HCT116 (cell line): ENCODE measurements at regions not wholly inside any gene's neighbourhood (a gene's known extent, or its start where the extent isn't known, plus 50 kb on each side); places are given as distances from the start of the nearest gene placed in this dataset.

Experiments used
- ATAC-seq: fragments of 200-7000 bp; cut with Tn5 transposase; 2 replicates; pipeline ENCODE4 v1.9.1; 2020; ENCODE audit warnings: mild to moderate bottlenecking, moderate library complexity
- BruUV-seq: library from RNA; stranded (reverse); fragments of 400-500 nt; replicated peaks from 2 replicates; lab custom pipeline; 2021; lab: Mats Ljungman, UMichigan
- CTCF ChIA-PET: fragments of 300-600 bp; sonication (Branson Sonifier 250); formaldehyde crosslinking; loops from one replicate; lab custom pipeline; 2021; ENCODE audit warnings: antibody characterized with exemption; lab: Charles Lee
- POLR2A ChIA-PET: fragments of 300-600, 350-600 bp; sonication (Branson Sonifier 250); formaldehyde crosslinking; loops from one replicate; lab custom pipeline; 2021; ENCODE audit warnings: antibody characterized with exemption; lab: Charles Lee
- RAD21 ChIA-PET, 2 experiments: fragments of 300-600 bp; sonication (Branson Sonifier 250); formaldehyde crosslinking; loops; one replicate each; lab custom pipeline; 2023; ENCODE audit warnings: low total read pairs in 2 of 2; ENCODE audit not compliant: uncharacterized antibody in 2 of 2, unreplicated experiment in 2 of 2, low non-redundant PET in 1 of 2; lab: Charles Lee
- DNase-seq: peaks from one replicate; pipeline ENCODE4 v3.0.0-alpha.2; 2010; ENCODE audit warnings: low read depth, low spot score
- H2AFZ ChIP-seq: fragments of 200-600 bp; shearing (Covaris generic), sonication (generic); 2 replicates; pipeline ENCODE4 v1.6.1; 2017; ENCODE audit warnings: low read depth, mixed run types, mixed read lengths, antibody characterized with exemption, low read length; ENCODE audit not compliant: poor library complexity, severe bottlenecking
- H3K27ac ChIP-seq: 2 replicates; pipeline ENCODE4 v1.5.1; 2012; ENCODE audit warnings: low read depth, low read length
- H3K27me3 ChIP-seq: fragments of 200-600 bp; sonication (generic); 2 replicates; pipeline ENCODE4 v1.6.1; 2016; ENCODE audit warnings: mixed run types, low read length, mixed read lengths; ENCODE audit not compliant: insufficient read depth
- H3K36me3 ChIP-seq, 2 experiments: fragments of 200-500 bp in 1 of 2; fragments of 200-600 bp in 1 of 2; sonication (Bioruptor generic) in 1 of 2; sonication (generic) in 1 of 2; 2 replicates each; pipeline versions ENCODE4 v1.5.1 to v1.6.1; 2014 to 2016; ENCODE audit warnings: low read length in 2 of 2, inconsistent platforms in 1 of 2, mixed read lengths in 1 of 2, mixed run types in 1 of 2; ENCODE audit not compliant: insufficient read depth in 2 of 2, control insufficient read depth in 1 of 2
- H3K4me1 ChIP-seq, 2 experiments: fragments of 200-600 bp in 1 of 2; sonication (generic) in 1 of 2; 2 replicates each; pipeline versions ENCODE4 v1.5.1 to v1.6.1; 2012 to 2017; ENCODE audit warnings: low read length in 2 of 2, inconsistent platforms in 1 of 2, mild to moderate bottlenecking in 1 of 2, mixed read lengths in 1 of 2, mixed run types in 1 of 2, moderate library complexity in 1 of 2; ENCODE audit not compliant: insufficient read depth in 2 of 2, control insufficient read depth in 1 of 2
- H3K4me2 ChIP-seq: fragments of 200-600 bp; sonication (generic); 2 replicates; pipeline ENCODE4 v1.6.1; 2017; ENCODE audit warnings: mixed run types, low read length, mixed read lengths
- H3K4me3 ChIP-seq, 2 experiments: fragments of 200-600 bp in 1 of 2; sonication (generic) in 1 of 2; replicated peaks in 1 of 2; 2 replicates each; pipeline ENCODE4 v1.5.1; 2011 to 2016; ENCODE audit warnings: low read length in 2 of 2, control low read depth in 1 of 2, low read depth in 1 of 2, mild to moderate bottlenecking in 1 of 2, mixed read lengths in 1 of 2, mixed run types in 1 of 2
- H3K79me2 ChIP-seq: fragments of 200-600 bp; sonication (generic); 2 replicates; pipeline ENCODE4 v1.6.1; 2017; ENCODE audit warnings: mild to moderate bottlenecking, mixed run types, low read length, moderate library complexity, mixed read lengths; ENCODE audit not compliant: insufficient read depth
- H3K9ac ChIP-seq: fragments of 200-600 bp; sonication (generic); 2 replicates; pipeline ENCODE4 v1.6.1; 2016; ENCODE audit warnings: low read length, mixed read lengths
- H3K9me2 ChIP-seq: fragments of 200-600 bp; sonication (generic), shearing (Covaris generic); 2 replicates; pipeline ENCODE4 v1.6.1; 2017; ENCODE audit warnings: mixed run types, mild to moderate bottlenecking, moderate library complexity; ENCODE audit not compliant: insufficient read depth
- H3K9me3 ChIP-seq, 2 experiments: fragments of 200-500 bp in 1 of 2; fragments of 200-600 bp in 1 of 2; sonication (Bioruptor generic) in 1 of 2; sonication (generic) in 1 of 2; 2 replicates each; pipeline ENCODE4 v1.6.1; 2014 to 2017; ENCODE audit warnings: low read length in 2 of 2, mixed read lengths in 2 of 2, inconsistent platforms in 1 of 2, low read depth in 1 of 2, mild to moderate bottlenecking in 1 of 2, mixed run types in 1 of 2, moderate library complexity in 1 of 2; ENCODE audit not compliant: control insufficient read depth in 1 of 2, insufficient read depth in 1 of 2
- H4K20me1 ChIP-seq: fragments of 200-600 bp; sonication (generic), shearing (Covaris generic); 2 replicates; pipeline ENCODE4 v1.6.1; 2017; ENCODE audit warnings: mixed run types, mild to moderate bottlenecking, moderate library complexity; ENCODE audit not compliant: insufficient read depth
- ATF3 ChIP-seq: IDR thresholded peaks from 2 replicates; pipeline ENCODE4 v1.6.1; 2012
- EGR1 ChIP-seq: IDR thresholded peaks from 2 replicates; pipeline ENCODE4 v1.6.1; 2012; ENCODE audit warnings: low read depth
- JUND ChIP-seq: IDR thresholded peaks from 2 replicates; pipeline ENCODE4 v1.6.1; 2012
- POLR2A ChIP-seq: IDR thresholded peaks from 2 replicates; pipeline ENCODE4 v1.7.0; 2011; ENCODE audit warnings: borderline replicate concordance; ENCODE audit not compliant: insufficient read depth, insufficient read length; ENCODE audit errors: extremely low read depth
- POLR2AphosphoS5 ChIP-seq: IDR thresholded peaks from 2 replicates; pipeline ENCODE4 v1.6.1; 2011; ENCODE audit warnings: mild to moderate bottlenecking, low read depth, low read length, moderate library complexity
- SP1 ChIP-seq: IDR thresholded peaks from 2 replicates; pipeline ENCODE4 v1.6.1; 2012; ENCODE audit warnings: low read depth
- TCF7L2 ChIP-seq: IDR thresholded peaks from 2 replicates; pipeline ENCODE4 v1.7.0; 2011; ENCODE audit warnings: borderline replicate concordance, inconsistent platforms; ENCODE audit not compliant: insufficient read depth, insufficient read length; ENCODE audit errors: extremely low read depth
- ZFX ChIP-seq: fragments of 450-650 bp; IDR thresholded peaks from 2 replicates; pipeline ENCODE4 v1.6.1; 2017
- ZNF274 ChIP-seq: fragments of 200-500 bp; sonication (Bioruptor generic); IDR thresholded peaks from 2 replicates; pipeline ENCODE4 v1.6.1; 2014; ENCODE audit warnings: mild to moderate bottlenecking, low read depth, low read length, inconsistent platforms
- intact Hi-C: fragments of 100-400 bp; cut with micrococcal nuclease; formaldehyde crosslinking; loops from 2 replicates; pipeline ENCODE4 v1.10.0; 2022
- TF ChIP-seq, protein P1 (sequence below): IDR thresholded peaks from 2 replicates; pipeline ENCODE4 v1.6.1; 2011; ENCODE audit warnings: mild to moderate bottlenecking, low read length, moderate library complexity; ENCODE audit not compliant: insufficient replicate concordance; ENCODE audit errors: extremely low read depth
- TF ChIP-seq, protein P2 (sequence below): IDR thresholded peaks from 2 replicates; pipeline ENCODE4 v1.6.1; 2012; ENCODE audit warnings: low read depth

DNA sequence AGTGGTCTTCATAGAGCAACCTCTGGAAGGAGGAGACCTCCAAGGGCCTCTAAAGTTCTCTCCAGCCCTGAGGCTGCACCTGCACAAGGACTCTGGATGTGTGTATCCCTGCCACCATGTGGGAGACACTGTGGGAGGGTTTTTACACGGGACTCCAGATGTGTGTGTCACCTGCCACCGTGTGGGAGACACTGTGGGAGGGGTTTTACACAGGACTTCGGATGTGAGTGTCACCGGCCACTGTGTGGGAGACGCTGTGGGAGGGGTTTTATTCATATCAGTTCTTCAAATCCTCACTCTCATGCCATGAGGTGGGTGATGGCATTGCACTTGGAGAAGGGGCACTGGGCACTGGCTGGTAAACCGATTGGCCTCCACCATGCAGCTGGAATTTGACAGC lies 90.2 kb upstream of the SSTR4 start (continued):
- TF ChIP-seq POLR2AphosphoS5 = no peak

- H3K4me1 ChIP-seq = no peaks in the 10 kb centered on the region
- no peak overlapping the region for H3K4me2 ChIP-seq
- ChIA-PET CTCF (no interaction called here), RAD21 (no interaction called here), POLR2A (no interaction called here)
- DNase-seq (no peak), ATAC-seq (no peak)
- no peak overlapping the region for H3K27ac ChIP-seq
- peaks cover 54% of the 10 kb centered on the region for H3K27me3 ChIP-seq
- H3K9me3 ChIP-seq = no peaks in the 10 kb centered on the region
- no peak overlapping the region for H3K4me3 ChIP-seq
- no peaks in the 10 kb centered on the region for H4K20me1 ChIP-seq
- H3K36me3 ChIP-seq = no peaks in the 10 kb centered on the region
- H3K9ac ChIP-seq = no peak overlapping the region
- intact Hi-C loops = no loop called here
- no peak overlapping the region for H2AFZ ChIP-seq
- no peak for TF ChIP-seq ZNF274
- no peak for TF ChIP-seq EGR1
- H3K9me2 ChIP-seq = no peaks in the 10 kb centered on the region
- BruUV-seq = no TSS peak
- H3K79me2 ChIP-seq = no peaks in the 10 kb centered on the region
Observed at GRCh38 chr20:22946596-22946995, 88.5 kb upstream of the SSTR4 start.

- no TSS peak for BruUV-seq
- H4K20me1 ChIP-seq = no peaks in the 10 kb centered on the region
- no peaks in the 10 kb centered on the region for H3K4me1 ChIP-seq
- no peak for ATAC-seq
- no peak overlapping the region for H2AFZ ChIP-seq
- H3K27ac ChIP-seq = no peak overlapping the region
- POLR2A ChIA-PET = no interaction called here
- no peak overlapping the region for H3K9ac ChIP-seq
- RAD21 ChIA-PET = no interaction called here
- intact Hi-C loops = no loop called here
- H3K27me3 ChIP-seq = peaks cover 61% of the 10 kb centered on the region
- H3K4me2 ChIP-seq = no peak overlapping the region
- no peak overlapping the region for H3K4me3 ChIP-seq
- H3K9me2 ChIP-seq = no peaks in the 10 kb centered on the region
- no peaks in the 10 kb centered on the region for H3K36me3 ChIP-seq
- no peaks in the 10 kb centered on the region for H3K79me2 ChIP-seq
- CTCF ChIA-PET = interaction anchor here (1.6 kb wide), 1 partner anchor 25 kb away, joined by 5 read pairs; no protein-coding TSS in a partner anchor
- no peaks in the 10 kb centered on the region for H3K9me3 ChIP-seq
- no peak for DNase-seq
- TF ChIP-seq, protein P1, sequence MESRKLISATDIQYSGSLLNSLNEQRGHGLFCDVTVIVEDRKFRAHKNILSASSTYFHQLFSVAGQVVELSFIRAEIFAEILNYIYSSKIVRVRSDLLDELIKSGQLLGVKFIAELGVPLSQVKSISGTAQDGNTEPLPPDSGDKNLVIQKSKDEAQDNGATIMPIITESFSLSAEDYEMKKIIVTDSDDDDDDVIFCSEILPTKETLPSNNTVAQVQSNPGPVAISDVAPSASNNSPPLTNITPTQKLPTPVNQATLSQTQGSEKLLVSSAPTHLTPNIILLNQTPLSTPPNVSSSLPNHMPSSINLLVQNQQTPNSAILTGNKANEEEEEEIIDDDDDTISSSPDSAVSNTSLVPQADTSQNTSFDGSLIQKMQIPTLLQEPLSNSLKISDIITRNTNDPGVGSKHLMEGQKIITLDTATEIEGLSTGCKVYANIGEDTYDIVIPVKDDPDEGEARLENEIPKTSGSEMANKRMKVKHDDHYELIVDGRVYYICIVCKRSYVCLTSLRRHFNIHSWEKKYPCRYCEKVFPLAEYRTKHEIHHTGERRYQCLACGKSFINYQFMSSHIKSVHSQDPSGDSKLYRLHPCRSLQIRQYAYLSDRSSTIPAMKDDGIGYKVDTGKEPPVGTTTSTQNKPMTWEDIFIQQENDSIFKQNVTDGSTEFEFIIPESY = no peak
- TF ChIP-seq POLR2AphosphoS5 (no peak), ATF3 (no peak), ZNF274 (no peak), TCF7L2 (no peak), JUND (no peak), ZFX (no peak), POLR2A (no peak), SP1 (no peak)
- TF ChIP-seq, protein P2, sequence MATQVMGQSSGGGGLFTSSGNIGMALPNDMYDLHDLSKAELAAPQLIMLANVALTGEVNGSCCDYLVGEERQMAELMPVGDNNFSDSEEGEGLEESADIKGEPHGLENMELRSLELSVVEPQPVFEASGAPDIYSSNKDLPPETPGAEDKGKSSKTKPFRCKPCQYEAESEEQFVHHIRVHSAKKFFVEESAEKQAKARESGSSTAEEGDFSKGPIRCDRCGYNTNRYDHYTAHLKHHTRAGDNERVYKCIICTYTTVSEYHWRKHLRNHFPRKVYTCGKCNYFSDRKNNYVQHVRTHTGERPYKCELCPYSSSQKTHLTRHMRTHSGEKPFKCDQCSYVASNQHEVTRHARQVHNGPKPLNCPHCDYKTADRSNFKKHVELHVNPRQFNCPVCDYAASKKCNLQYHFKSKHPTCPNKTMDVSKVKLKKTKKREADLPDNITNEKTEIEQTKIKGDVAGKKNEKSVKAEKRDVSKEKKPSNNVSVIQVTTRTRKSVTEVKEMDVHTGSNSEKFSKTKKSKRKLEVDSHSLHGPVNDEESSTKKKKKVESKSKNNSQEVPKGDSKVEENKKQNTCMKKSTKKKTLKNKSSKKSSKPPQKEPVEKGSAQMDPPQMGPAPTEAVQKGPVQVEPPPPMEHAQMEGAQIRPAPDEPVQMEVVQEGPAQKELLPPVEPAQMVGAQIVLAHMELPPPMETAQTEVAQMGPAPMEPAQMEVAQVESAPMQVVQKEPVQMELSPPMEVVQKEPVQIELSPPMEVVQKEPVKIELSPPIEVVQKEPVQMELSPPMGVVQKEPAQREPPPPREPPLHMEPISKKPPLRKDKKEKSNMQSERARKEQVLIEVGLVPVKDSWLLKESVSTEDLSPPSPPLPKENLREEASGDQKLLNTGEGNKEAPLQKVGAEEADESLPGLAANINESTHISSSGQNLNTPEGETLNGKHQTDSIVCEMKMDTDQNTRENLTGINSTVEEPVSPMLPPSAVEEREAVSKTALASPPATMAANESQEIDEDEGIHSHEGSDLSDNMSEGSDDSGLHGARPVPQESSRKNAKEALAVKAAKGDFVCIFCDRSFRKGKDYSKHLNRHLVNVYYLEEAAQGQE = no peak
Observed at GRCh38 chr20:22949331-22950109, 85.6 kb upstream of the SSTR4 start.
